ENCODE measurements at regions not wholly inside any gene's neighbourhood (a gene's known extent, or its start where the extent isn't known, plus 50 kb on each side); places are given as distances from the start of the nearest gene placed in this dataset.

DNA sequence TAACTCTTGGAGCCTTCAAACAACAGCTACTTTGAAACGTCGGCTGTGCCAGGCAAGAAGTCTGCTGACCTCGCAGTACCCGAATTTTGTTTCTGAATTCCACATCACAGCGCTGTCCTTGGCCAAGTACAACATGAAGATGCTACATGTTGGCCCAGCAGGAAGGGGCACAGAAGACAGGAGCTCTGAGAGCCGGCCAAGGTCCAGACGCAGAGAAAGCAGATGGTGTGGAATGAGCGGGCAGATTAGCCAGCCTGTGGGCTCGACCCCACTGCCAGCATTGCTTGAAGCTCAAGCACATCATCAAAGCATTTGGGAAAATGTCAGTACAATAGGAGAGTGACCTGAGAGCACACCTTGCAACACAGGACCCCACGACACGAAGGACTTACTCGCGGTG lies 64.5 kb downstream of the FZD10 start:
- TF ChIP-seq, protein P1, sequence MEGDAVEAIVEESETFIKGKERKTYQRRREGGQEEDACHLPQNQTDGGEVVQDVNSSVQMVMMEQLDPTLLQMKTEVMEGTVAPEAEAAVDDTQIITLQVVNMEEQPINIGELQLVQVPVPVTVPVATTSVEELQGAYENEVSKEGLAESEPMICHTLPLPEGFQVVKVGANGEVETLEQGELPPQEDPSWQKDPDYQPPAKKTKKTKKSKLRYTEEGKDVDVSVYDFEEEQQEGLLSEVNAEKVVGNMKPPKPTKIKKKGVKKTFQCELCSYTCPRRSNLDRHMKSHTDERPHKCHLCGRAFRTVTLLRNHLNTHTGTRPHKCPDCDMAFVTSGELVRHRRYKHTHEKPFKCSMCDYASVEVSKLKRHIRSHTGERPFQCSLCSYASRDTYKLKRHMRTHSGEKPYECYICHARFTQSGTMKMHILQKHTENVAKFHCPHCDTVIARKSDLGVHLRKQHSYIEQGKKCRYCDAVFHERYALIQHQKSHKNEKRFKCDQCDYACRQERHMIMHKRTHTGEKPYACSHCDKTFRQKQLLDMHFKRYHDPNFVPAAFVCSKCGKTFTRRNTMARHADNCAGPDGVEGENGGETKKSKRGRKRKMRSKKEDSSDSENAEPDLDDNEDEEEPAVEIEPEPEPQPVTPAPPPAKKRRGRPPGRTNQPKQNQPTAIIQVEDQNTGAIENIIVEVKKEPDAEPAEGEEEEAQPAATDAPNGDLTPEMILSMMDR (IDR thresholded peaks at IDR 0.05), result no peak
- no peak for TF ChIP-seq POLR2A (IDR thresholded peaks at IDR 0.05)
